HEK293 (cell line): ENCODE measurements at regions not wholly inside any gene's neighbourhood (a gene's known extent, or its start where the extent isn't known, plus 50 kb on each side); places are given as distances from the start of the nearest gene placed in this dataset.

ENCODE experiments used
- EGR2 ChIP-seq: fragments of 450-650 bp; formaldehyde crosslinking; IDR thresholded peaks from 2 replicates; pipeline ENCODE4 v1.5.1; 2016; ENCODE audit warnings: low read depth, missing biosample characterization, missing genetic modification characterization
- ZNF274 ChIP-seq, 2 experiments: fragments of 200-500 bp in 1 of 2; fragments of 450-650 bp in 1 of 2; sonication (Bioruptor generic) in 1 of 2; formaldehyde crosslinking in 1 of 2; IDR thresholded peaks; 2 replicates each; pipeline versions ENCODE4 v1.5.1 to v1.6.1; 2014 to 2016; ENCODE audit warnings: borderline replicate concordance in 1 of 2, inconsistent platforms in 1 of 2, low read length in 1 of 2, missing biosample characterization in 1 of 2, missing genetic modification characterization in 1 of 2

DNA sequence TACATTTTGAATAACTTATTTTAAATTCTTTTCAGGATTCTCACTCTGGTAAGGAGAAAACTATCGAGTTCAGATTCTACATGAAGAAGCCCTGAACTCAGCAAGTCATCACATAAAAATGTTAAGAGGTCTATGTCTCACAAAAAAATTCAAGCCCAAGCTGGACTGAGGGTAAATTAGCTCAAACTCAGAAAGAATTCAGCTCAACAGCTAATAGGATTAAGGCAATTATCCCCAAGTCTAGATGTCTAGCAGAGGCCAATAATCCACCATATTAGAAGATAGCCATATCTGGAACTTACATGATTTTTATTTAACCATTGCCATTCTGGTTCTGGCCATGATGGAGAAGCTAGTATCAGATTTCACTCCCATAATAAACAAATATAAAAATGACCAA lies 909.7 kb downstream of the PLOD2 start:
- TF ChIP-seq ZNF274 (IDR thresholded peaks at IDR 0.05; ENCODE audit: low read length), result no peak
- TF ChIP-seq ZNF274 (tag by site-specific recombination; IDR thresholded peaks at IDR 0.05; ENCODE audit: borderline replicate concordance), result no peak
- no peak for TF ChIP-seq EGR2 (tag by site-specific recombination)
